Type B pancreatic cell (in vitro differentiated cells): ENCODE measurements at regions not wholly inside any gene's neighbourhood (a gene's known extent, or its start where the extent isn't known, plus 50 kb on each side); places are given as distances from the start of the nearest gene placed in this dataset.
A peak's percentile ranks its signal among the peaks of the same experiment; 100 is the strongest.

Source experiments
- DNase-seq: peaks from one replicate; pipeline ENCODE4 v3.0.0; 2021; ENCODE audit warnings: mixed read lengths; ENCODE audit not compliant: unreplicated experiment; ENCODE audit errors: extremely low spot score
- H3K27ac Mint-ChIP-seq: 2 replicates; pipeline ENCODE4 v1.8.0; 2021; ENCODE audit warnings: mild to moderate bottlenecking, mixed read lengths
- H3K27me3 Mint-ChIP-seq: 2 replicates; pipeline ENCODE4 v1.8.0; 2021; ENCODE audit warnings: mixed read lengths
- H3K36me3 Mint-ChIP-seq: 2 replicates; pipeline ENCODE4 v1.8.0; 2021; ENCODE audit warnings: mixed read lengths
- H3K4me1 Mint-ChIP-seq: one replicate; pipeline ENCODE4 v1.8.0; 2021; ENCODE audit warnings: mixed read lengths; ENCODE audit not compliant: unreplicated experiment
- H3K4me3 Mint-ChIP-seq: 2 replicates; pipeline ENCODE4 v1.8.0; 2021; ENCODE audit warnings: mild to moderate bottlenecking, mixed read lengths
- H3K9me3 Mint-ChIP-seq: 2 replicates; pipeline ENCODE4 v1.8.0; 2021; ENCODE audit warnings: mixed read lengths
- TF ChIP-seq, protein P1 (sequence below): fragments of 200-600 bp; sonication (generic); conservative IDR thresholded peaks from 2 replicates; pipeline ENCODE4 v1.5.0; 2021; ENCODE audit warnings: antibody characterized with exemption, mild to moderate bottlenecking

GRCh38 chr14:104244221-104245011, 106.0 kb downstream of the KIF26A start:
- H3K4me1 Mint-ChIP-seq, result peaks cover 12% of the 10 kb centered on the region
- DNase-seq, result peak; percentile 60
- H3K9me3 Mint-ChIP-seq, result no peaks in the 10 kb centered on the region
- TF ChIP-seq, protein P1, sequence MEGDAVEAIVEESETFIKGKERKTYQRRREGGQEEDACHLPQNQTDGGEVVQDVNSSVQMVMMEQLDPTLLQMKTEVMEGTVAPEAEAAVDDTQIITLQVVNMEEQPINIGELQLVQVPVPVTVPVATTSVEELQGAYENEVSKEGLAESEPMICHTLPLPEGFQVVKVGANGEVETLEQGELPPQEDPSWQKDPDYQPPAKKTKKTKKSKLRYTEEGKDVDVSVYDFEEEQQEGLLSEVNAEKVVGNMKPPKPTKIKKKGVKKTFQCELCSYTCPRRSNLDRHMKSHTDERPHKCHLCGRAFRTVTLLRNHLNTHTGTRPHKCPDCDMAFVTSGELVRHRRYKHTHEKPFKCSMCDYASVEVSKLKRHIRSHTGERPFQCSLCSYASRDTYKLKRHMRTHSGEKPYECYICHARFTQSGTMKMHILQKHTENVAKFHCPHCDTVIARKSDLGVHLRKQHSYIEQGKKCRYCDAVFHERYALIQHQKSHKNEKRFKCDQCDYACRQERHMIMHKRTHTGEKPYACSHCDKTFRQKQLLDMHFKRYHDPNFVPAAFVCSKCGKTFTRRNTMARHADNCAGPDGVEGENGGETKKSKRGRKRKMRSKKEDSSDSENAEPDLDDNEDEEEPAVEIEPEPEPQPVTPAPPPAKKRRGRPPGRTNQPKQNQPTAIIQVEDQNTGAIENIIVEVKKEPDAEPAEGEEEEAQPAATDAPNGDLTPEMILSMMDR, result no peak
- no peak overlapping the region for H3K27ac Mint-ChIP-seq
- no peak overlapping the region for H3K4me3 Mint-ChIP-seq
- H3K36me3 Mint-ChIP-seq, result no peaks in the 10 kb centered on the region
- H3K27me3 Mint-ChIP-seq, result no peaks in the 10 kb centered on the region

GRCh38 chr14:104245075-104245474, 106.7 kb downstream of the KIF26A start:
- TF ChIP-seq, protein P1, result no peak
- H3K4me1 Mint-ChIP-seq, result peaks cover 6% of the 10 kb centered on the region
- no peaks in the 10 kb centered on the region for H3K36me3 Mint-ChIP-seq
- H3K9me3 Mint-ChIP-seq, result no peaks in the 10 kb centered on the region
- H3K4me3 Mint-ChIP-seq, result no peak overlapping the region
- no peak overlapping the region for H3K27ac Mint-ChIP-seq
- no peaks in the 10 kb centered on the region for H3K27me3 Mint-ChIP-seq
- peak; percentile 50 for DNase-seq

GRCh38 chr14:104245723-104246122, 107.3 kb downstream of the KIF26A start:
- H3K4me3 Mint-ChIP-seq, result no peak overlapping the region
- TF ChIP-seq, protein P1, result no peak
- H3K9me3 Mint-ChIP-seq, result no peaks in the 10 kb centered on the region
- no peak for DNase-seq
- no peaks in the 10 kb centered on the region for H3K36me3 Mint-ChIP-seq
- H3K4me1 Mint-ChIP-seq, result no peaks in the 10 kb centered on the region
- H3K27ac Mint-ChIP-seq, result no peak overlapping the region
- H3K27me3 Mint-ChIP-seq, result no peaks in the 10 kb centered on the region

- Mint-ChIP-seq H3K4me3 (no peak overlapping the region), H3K27me3 (no peaks in the 10 kb centered on the region), H3K36me3 (no peaks in the 10 kb centered on the region), H3K9me3 (no peaks in the 10 kb centered on the region), H3K4me1 (no peaks in the 10 kb centered on the region), H3K27ac (no peak overlapping the region)
- DNase-seq, result peak; percentile 65
- TF ChIP-seq, protein P1, result no peak
These were observed 108.3 kb downstream of the KIF26A start for GRCh38 chr14:104246401-104247335.

DNA sequence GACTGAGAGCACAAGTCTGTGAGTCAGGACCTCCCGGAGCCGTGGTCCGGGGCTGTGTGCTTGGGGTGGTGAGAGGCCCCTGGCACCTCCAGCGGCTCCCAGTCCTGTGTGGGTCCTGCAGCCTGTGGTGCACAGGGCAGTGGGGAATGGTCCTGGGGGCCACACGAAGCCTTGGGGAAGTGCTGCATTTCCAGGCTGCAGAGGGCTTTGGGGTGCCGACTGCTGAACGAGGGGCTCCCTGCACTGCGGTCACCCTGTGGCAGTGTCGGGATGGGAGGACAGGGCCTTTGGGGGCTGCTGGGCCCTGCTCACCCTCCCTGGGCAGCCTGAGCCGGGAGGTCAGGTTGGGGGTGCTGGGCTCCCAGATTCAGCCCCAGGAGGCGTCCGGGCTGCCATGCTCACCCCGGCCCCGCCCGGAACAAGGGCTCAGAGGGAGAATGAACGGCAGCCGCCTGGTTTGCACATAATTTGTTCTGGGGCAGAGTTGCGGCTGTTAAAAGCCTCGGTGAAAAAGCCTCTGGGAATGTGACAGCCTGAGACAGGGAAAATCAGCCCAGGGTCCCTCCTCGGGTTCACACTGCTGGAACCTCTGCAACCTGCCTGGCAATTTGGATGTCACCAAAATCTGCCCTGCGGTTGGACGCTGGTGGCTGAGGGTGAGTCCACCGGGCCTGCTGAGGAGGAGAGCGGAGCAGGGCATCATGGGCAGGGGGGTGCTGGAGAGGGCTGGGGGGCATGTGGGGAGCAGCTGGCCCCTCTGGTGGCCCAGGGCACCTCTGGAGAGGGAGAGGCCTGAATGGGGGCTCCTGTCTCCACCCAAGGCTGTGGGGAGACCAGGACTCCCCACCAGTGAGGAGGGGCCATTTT, 109.2 kb downstream of the KIF26A start:
- no peaks in the 10 kb centered on the region for H3K27me3 Mint-ChIP-seq
- TF ChIP-seq, protein P1, result no peak
- no peaks in the 10 kb centered on the region for H3K36me3 Mint-ChIP-seq
- DNase-seq, result peak; percentile 62
- no peak overlapping the region for H3K27ac Mint-ChIP-seq
- no peaks in the 10 kb centered on the region for H3K4me1 Mint-ChIP-seq
- no peak overlapping the region for H3K4me3 Mint-ChIP-seq
- H3K9me3 Mint-ChIP-seq, result no peaks in the 10 kb centered on the region
